Mucosa of gallbladder (tissue), 1 donor: ENCODE measurements at regions not wholly inside any gene's neighbourhood (a gene's known extent, or its start where the extent isn't known, plus 50 kb on each side); places are given as distances from the start of the nearest gene placed in this dataset.

Source experiments
- DNase-seq: peaks from one replicate; pipeline ENCODE4 v3.0.0-alpha.2; 2020; ENCODE audit warnings: low spot score
- donor health status: DM: no; HTN: no; CAD: no.

- no peak for DNase-seq
These were observed 157.9 kb downstream of the ARL4C start for GRCh38 chr2:234339011-234339410.

- peak; percentile 80 for DNase-seq
These were observed 161.1 kb downstream of the ARL4C start for GRCh38 chr2:234335661-234336228.

- no peak for DNase-seq
These were observed 162.1 kb downstream of the ARL4C start for GRCh38 chr2:234334756-234335155.

GRCh38 chr2:234334151-234334550 lies 162.7 kb downstream of the ARL4C start:
- DNase-seq = no peak

GRCh38 chr2:234333168-234334130 lies 163.4 kb downstream of the ARL4C start:
- DNase-seq = no peak

- DNase-seq = no peak
These were observed 164.9 kb downstream of the ARL4C start for GRCh38 chr2:234331966-234332365.

GRCh38 chr2:234331566-234331965 lies 165.3 kb downstream of the ARL4C start:
- DNase-seq = no peak

GRCh38 chr2:234330902-234331301 lies 166.0 kb downstream of the ARL4C start:
- no peak for DNase-seq

GRCh38 chr2:234329202-234329960 lies 167.5 kb downstream of the ARL4C start:
- DNase-seq = no peak

GRCh38 chr2:234328444-234328990 lies 168.4 kb downstream of the ARL4C start:
- no peak for DNase-seq

GRCh38 chr2:234326694-234327093 lies 170.2 kb downstream of the ARL4C start:
- DNase-seq = no peak

- DNase-seq = no peak
These were observed 172.8 kb downstream of the ARL4C start for GRCh38 chr2:234324116-234324515.

- no peak for DNase-seq
These were observed 174.0 kb downstream of the ARL4C start for GRCh38 chr2:234322766-234323465.

- no peak for DNase-seq
These were observed 176.8 kb downstream of the ARL4C start for GRCh38 chr2:234320066-234320465.

GRCh38 chr2:234318361-234318760 lies 178.5 kb downstream of the ARL4C start:
- DNase-seq = no peak

- DNase-seq = no peak
These were observed 183.3 kb downstream of the ARL4C start for GRCh38 chr2:234313558-234313957.

- no peak for DNase-seq
These were observed 186.7 kb downstream of the ARL4C start for GRCh38 chr2:234310166-234310565.

GRCh38 chr2:234309431-234309830 lies 187.4 kb downstream of the ARL4C start:
- DNase-seq = no peak

GRCh38 chr2:234308813-234309195 lies 188.1 kb downstream of the ARL4C start:
- DNase-seq = peak; percentile 59

GRCh38 chr2:234308073-234308812 lies 188.6 kb downstream of the ARL4C start:
- no peak for DNase-seq
